HG03558 (cell line): ENCODE measurements at regions not wholly inside any gene's neighbourhood (a gene's known extent, or its start where the extent isn't known, plus 50 kb on each side); places are given as distances from the start of the nearest gene placed in this dataset.

ENCODE experiments used
- ATAC-seq: cut with Tn5 transposase; IDR thresholded peaks from one replicate; pipeline ENCODE4 v1.9.1; 2021; ENCODE audit warnings: moderate number of reproducible peaks; ENCODE audit not compliant: unreplicated experiment; ENCODE audit errors: extremely low read depth

DNA sequence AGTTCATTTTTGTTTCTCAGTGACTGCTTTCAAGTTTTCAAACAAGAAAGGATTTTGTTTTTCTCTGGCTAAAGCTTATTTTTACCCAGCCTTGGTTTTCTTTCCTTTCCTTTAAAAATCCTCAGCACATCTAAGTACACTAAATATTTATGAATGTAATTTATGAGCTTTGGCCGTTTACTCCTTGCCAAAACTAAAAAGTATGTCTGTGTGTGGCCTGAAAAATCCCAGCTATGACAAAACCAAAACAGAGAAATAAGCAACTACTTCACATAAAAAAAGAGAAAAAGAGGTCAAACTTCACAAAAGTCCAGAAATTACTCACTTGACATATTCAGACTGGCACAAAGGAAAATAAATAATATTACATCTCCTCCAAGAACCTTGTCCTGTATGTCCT, 365.1 kb upstream of the NFE2L3 start:
- no peak for ATAC-seq

DNA sequence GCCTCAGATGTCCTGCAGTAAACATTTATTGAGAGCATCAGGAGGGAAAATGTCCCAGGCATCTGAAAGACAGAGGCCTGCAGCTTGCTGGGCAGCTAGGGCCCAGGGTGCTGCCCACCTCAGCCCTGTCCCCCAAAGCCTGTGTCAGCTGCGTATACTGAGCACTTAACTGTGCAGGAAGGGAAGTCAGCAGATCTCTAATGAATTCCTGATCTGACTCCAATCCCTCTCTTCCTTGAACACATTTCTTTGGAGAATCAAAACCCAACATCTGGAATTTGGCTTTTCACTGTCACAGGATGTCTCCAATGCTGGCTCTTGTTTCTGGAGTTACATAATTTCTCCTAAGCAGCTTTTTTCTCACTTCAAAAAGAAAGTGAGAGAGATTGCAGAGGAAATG, 364.7 kb upstream of the NFE2L3 start:
- ATAC-seq = no peak

DNA sequence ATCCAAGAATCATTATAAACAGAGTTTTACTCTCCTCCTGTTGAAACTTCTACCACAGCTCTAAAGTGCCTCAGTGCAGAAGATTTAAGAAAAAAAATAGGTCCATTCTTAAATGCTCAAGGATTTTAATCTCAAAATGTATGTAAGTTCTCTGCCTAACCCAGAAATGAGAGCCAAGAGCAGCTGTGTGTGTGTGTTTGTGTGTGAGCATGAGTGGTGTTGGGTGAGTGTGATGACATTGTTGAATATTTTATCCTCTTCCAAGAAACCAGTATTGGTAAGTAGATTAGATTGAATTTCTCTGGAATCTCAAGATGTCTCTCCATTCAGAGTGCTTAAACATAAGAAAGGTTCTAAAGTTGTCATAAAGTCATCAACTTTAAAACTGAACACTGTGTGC, 363.6 kb upstream of the NFE2L3 start:
- no peak for ATAC-seq

DNA sequence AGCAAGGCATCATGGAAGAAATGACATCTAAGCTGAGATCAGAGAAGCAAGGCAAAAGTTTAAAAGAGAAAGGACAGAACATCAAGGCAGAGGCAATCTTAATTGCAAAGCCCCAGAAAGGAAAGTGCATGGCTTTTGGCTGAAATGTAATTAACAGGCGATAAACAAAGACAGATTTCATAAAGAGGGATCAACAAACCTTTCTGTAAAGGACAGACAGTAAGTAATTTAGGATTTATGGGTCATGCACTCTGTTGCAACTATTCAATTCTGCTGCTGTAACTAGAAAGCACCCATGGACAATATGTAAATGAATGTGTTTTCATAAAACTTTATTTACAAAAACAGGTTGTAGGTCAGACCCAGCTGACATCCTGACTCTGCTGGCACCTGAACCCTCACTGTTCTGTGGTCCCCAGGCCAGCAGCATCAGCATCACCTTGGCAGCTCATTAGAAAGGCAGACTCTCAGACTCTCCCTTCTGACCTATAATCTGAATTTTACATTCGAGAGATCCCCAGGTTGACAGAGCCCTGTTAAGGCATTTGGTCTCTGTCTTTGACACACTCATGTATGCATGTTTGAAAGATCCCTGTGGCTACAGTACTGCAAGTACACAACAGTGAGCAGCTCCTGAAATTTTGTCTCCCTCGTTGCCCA, 362.9 kb upstream of the NFE2L3 start:
- ATAC-seq = no peak

DNA sequence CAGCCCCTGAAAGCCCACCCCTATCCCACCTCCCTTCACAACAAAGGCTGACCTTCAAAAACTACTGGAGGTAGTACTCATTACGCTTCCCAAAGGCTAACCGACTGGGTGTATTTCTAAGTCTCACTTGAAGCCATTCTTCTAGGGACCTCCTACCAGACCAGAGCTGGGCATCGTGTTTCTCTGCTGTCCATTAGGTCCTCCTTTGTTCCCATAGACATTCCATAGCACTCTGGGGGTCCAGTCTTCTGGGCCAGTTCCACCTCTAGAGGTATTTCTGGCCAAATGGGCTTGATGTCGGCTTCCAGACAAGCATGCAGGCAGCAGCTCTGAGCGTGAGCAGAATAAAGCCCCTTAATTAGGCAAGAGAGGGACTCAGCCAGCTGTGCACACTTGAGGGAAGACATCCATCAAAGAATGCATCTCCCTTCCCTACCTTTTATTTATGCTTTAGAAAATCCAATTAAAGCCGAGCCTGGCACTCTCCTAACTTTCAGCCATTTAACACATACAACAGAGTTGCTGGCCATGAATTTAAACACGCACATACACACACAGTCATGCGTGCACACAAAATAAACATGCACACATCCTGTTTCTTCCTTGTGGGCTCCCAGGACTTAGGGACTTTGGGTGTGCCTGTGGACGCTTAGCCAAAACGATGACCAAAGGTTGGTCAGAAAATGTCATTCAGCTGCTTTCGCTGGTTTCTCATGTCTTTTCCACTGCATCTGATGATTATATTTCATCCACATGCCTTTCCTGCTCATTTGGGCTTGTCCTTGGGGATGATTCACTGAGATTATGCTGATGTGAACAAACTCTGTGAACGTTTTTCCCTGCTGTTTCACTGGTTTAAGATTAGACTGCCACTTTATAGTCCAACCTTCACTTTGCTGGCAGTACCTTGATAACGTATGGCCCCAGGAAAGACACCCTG, 362.0 kb upstream of the NFE2L3 start:
- no peak for ATAC-seq

DNA sequence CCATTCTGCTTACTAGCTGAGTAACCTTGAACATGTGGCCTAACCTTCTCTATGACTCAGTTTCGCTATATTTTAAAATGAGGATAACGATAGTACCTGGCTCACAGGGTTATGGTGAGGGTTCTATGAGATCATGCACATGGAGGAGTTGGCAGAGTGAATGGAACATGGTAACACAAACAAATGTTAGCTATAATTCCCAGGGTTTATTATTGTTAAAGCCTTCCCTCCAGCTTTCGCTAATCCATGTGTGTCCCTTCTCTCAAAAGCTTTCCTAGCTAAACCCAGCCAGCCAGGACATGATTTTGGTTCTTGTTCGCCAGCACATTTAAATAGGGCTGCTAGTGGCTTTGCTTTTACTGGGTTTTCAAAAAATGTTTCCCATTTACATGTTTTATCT, 361.0 kb upstream of the NFE2L3 start:
- no peak for ATAC-seq

DNA sequence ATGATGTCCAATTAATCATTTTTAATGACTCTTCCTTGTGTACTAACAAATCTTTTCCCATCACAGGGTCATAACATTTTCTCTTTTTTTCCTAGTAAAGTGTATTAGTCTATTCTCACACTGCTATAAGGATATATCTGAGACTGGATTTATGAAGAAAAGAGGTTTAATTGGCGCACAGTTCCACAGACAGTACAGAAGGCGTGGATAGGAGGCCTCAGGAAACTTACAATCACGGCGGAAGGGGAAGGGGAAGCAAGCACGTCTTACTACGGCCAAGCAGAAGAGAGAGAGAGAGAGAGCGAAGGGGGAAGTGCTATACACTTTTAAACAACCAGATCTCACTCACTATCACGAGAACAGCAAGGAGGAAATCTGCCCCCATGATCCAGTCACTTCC, 359.4 kb upstream of the NFE2L3 start:
- no peak for ATAC-seq

DNA sequence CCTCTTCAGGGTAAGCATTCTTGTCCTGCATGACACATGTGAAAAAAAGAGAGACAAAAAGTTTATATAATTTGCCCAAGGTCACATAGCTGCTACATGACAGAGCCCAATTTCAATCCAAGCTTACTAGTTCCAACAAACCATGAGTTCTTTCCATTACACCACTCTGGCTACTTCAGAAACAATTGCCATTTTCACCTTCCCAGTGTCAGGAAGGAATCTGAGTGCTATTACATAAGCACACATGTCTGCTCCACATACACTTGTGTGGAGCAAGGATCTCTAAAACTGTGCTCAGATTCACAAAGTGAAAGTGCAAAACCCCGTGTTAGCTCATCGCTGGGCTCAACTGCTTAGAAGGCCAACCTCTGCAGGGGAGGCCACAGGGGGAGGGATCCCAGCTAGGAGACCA, 356.2 kb upstream of the NFE2L3 start:
- no peak for ATAC-seq

DNA sequence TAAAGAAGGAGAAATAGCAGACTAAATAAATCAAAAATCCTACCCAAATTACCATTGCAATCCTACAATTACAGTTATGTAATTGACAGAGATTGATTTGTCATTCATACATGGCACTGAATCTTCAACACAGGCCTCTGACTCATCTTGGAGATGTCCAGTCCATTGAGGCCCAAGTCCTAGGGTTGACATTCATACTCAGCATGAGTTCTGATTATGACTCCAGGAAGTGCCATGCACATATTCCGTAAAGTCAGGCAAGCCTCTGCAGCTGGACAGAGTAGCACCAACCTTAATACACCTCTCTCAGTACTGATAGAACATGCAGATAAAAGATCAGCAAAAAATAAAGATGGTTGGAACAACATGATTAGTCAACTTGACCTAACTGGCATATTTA, 353.7 kb upstream of the NFE2L3 start:
- no peak for ATAC-seq

DNA sequence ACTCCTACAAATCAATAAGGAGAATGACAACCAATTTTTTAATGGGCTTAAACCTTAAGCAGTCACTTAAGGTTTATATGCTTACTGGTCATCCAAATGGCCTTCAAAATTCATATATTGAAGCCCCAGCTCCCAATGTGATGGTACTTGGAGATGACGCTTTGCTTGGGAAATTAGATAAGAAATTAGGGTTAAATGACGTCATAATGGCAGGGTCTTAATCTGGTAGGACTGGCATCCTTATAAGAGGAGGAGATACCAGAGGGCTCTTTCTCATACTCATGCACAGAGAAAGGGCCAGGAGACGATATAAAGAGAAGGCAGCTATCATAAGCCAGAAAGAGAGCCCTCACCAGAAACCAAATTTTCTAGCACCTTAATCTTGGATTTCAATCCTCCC, 350.8 kb upstream of the NFE2L3 start:
- no peak for ATAC-seq

DNA sequence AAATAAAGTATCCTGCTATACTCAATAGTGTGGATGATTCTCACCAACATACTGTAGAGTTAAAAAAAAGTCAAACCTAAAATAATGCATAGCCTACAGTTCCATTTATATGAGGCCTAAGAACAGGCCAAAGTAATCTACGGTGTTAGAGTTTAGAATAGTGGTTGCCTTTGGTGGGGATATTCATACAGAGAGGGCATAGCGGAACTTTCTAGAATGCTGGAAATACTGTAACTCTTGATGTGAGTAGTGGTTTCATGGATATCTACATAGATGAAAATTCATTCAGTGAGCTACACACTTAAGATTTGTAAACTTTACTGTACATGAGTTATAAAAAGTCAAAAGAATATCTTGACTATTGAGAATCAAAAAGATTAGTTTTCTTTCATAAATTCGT, 349.9 kb upstream of the NFE2L3 start:
- ATAC-seq = no peak

DNA sequence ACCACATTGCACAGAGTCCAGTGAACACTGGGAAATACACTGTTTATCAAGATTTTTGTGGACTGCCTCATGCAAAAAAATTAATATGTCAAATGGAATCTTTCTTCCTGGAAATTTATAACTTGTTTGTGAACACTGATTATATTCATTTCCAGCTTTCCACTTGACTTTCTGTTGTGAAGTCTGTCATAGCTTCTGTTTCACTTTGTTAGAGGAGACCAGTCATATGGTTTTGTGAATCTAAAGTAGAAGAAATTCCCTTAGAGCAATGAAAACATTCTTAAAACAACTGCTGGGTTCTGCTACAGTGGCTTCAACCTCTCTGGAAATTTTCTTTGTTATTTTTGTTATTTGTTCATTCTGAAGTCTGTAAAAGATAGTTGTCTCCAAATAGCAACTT, 349.5 kb upstream of the NFE2L3 start:
- ATAC-seq = no peak

DNA sequence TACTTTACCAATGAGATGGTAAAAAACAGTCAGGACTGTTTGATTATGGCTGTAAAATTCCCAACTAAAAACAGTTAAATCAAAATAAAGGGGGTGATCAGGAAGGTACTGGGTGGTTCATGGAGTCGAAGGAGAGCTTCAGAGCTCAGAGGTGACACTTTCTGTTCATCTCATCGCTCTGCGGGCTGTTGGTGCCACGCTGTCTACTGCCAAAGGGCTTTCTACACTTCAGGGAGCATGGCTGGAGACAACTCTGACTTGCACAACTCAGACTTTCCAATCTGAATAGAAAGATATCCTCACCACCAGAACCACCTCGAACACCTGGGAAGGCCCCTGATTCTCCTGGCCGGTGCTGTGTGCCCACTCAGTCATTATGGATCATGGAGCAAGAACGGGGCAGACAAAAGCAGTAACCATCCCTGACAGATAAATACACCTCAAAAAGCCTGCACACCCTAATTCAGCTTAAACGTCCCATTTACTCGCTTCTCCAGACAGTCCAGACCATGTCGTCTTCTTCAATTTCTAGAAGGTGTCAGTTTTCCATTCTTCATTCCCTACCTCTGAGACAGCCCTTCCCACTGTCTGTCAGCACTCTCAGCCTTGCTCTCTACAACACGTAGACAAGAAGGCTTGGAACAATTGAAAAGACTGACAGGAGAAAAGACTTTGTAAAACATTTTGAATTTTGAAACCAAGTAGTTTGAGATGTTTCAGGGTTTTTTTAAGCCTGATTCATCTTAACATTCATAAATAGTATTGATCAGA, 348.7 kb upstream of the NFE2L3 start:
- ATAC-seq = no peak

DNA sequence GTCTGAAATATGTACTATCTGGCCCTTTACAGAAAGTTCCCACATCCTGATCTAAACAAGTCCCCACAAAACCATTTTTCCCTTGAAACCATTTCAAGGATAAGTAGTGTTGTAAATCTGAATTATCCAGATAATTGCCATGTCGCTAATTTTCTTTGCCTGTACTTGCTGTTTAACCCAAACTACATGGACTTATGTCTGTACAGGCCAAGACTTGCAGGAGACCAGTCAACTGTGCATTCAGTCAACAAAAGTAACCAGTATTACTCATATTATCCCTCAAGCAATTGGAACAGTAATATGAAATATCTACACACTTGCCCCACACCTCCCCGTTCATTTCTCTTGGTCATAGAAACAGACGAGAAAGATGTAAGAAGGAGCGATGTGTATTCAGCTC, 347.8 kb upstream of the NFE2L3 start:
- no peak for ATAC-seq

DNA sequence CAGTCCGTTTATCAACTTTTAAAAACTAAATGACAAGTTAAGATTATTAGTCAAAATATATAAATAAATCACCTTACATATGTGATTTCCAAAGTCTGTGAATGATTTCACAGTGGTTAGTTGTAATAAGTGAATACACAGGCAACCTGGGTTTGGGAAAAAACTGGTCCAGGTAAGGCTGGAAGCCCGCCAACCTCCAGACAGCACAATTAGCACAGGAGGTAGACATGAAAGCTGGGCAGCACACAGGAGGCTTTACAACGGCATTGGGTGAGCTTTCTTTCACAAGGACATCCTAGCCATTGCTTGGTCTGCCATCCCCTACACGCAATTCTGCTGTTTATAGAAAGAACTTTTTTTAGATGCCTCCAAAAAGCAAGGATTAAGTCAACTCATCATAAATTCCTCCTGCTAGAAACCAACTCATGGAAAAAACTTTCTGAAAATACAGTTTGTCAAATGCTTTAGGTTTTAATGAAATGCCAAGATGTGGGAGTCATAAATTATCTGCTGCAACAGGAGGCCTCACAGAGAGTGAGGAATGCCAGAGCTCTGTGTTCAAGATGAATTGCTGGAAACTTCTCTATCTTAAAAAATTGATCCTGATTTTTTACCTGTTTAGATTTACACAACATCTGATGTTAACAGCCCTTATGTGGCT, 346.8 kb upstream of the NFE2L3 start:
- no peak for ATAC-seq

DNA sequence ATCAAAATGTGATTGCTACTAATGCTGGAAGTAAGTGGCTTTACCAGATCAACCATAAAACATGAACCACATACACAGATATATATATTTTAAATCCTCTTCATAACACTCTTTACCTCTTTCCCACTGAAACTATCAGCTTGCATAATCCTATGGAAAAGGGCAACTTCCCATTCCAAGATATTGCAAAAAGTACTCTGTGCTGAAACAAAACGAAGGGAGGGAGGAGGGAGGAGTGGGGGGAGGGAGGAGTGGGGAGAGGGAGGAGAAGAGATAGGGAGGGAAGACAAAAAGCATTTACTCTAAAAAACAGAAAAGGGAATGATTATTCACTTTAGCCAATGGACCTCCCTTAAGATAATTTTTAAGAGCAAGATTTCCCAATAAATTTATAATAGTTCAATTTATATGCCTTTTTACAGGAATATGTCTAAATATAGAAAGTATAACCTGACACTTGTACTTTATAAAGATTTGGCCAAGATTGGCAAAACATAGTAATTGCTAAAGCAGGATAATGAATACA, 344.8 kb upstream of the NFE2L3 start:
- ATAC-seq = no peak

DNA sequence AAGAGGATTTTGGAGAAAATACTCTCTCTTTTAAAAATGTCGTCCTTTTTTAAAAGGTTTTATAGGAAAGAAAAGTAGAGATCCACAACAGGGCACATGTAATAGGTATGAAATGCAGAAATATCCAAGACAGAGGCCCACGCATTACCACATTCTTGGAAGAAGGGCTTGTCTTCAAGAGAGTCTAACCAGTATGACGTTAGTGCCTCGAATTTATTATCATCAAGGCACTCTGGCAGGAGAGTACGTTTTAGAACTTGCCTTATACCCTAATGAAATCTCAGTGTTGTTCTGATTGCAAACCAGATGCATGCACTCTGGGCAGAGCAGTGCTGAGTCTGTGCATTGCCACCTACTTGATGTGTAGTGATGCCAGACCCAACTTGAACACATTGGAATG, 342.6 kb upstream of the NFE2L3 start:
- no peak for ATAC-seq

DNA sequence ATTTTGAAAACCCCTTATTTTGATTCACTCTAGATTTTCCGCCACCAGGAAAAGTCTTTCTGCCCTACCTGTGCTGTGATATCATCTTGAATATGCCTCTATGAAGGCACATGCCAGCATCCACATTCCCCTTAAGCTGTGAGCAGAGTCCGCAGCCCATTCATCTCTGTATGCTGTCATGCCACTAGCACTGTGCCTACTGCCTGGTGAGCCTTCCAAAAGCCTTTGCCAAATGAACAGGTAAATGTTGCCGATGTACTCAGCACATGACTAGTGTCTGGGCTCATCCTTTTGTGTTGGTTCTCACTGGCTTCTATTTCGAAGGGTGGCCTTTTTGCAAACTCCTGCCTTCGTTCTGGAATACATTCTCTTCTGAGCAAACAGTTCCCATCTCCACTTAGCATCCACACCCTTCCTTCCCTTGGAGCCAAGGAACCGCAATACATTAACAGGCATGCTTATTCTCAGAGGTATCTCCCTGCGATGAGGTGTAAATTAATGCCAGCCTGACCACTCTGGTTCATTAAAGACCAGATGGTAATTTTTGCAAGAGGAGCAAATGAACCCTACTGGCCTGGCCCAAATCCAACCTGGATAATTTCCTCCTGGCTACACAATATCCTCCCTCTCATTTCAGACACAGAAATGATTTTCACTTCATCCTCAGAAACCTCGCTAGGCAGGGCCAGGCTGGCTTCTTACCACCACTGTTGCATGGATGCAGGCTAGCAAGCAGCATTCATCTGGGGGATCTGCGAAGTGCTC, 339.7 kb upstream of the NFE2L3 start:
- ATAC-seq = no peak

DNA sequence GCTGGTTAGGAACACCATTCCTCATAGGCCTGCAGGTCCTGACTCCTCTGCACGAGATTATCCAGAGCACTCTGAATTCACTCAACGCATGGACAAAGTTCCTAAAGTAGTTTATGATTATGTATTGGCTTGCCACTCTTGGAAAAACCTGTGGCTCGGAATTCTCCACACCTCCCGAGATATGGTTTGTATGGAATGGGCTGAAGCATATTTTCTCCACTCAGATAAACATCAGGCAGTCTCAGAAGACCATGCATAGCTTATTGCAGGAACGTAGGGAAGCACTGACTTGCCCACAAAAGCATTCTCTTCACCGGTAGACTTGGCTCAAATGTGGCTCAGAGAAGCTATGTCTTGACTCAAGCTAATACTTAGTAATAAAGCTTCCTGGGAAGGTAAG, 338.6 kb upstream of the NFE2L3 start:
- ATAC-seq = no peak

DNA sequence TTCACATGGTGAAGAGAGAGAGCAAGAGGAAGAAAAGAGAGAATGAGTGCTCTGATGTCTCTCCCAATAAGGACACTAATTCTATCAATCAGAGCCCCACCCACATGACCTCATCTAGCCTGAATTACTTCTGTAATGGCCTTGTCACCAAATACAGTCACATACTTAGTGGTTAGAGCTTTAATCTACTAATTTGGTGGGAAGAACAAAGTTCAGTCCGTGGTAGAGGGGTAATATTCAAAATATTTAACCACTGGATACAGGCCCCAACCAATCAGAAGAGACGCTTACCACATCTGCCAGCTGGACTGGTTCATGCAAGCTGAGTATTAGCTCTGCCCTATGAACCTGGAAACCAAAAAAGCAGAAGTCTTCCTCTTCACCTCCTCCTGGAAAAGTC, 336.3 kb upstream of the NFE2L3 start:
- no peak for ATAC-seq
